ENCODE measurements at regions not wholly inside any gene's neighbourhood (a gene's known extent, or its start where the extent isn't known, plus 50 kb on each side); places are given as distances from the start of the nearest gene placed in this dataset.

- no peak for DNase-seq
- H3K27ac ChIP-seq (ENCODE audit: insufficient read depth, low read length, poor library complexity, severe bottlenecking) = no peak overlapping the region
- no peaks in the 10 kb centered on the region for H3K27me3 ChIP-seq (replicated peaks; ENCODE audit: control insufficient read depth, insufficient read depth, low read length, poor library complexity, severe bottlenecking)
- no peaks in the 10 kb centered on the region for H3K9me3 ChIP-seq (ENCODE audit: control insufficient read depth, low read length)
- no peak overlapping the region for H3K4me3 ChIP-seq (ENCODE audit: insufficient read depth, low read depth, low read length, poor library complexity, severe bottlenecking)
- no peaks in the 10 kb centered on the region for H3K4me1 ChIP-seq (ENCODE audit: control insufficient read depth, insufficient read depth, low read length, poor library complexity, severe bottlenecking)
- no peaks in the 10 kb centered on the region for H3K36me3 ChIP-seq (ENCODE audit: control insufficient read depth, insufficient read depth, low read length)
Measured at GRCh38 chr10:90987383-90987782, 66.5 kb upstream of the ANKRD1 start.

GRCh38 chr10:90988024-90988423, 67.1 kb upstream of the ANKRD1 start:
- no peak overlapping the region for H3K27ac ChIP-seq (ENCODE audit: insufficient read depth, low read length, poor library complexity, severe bottlenecking)
- no peaks in the 10 kb centered on the region for H3K9me3 ChIP-seq (ENCODE audit: control insufficient read depth, low read length)
- no peaks in the 10 kb centered on the region for H3K27me3 ChIP-seq (replicated peaks; ENCODE audit: control insufficient read depth, insufficient read depth, low read length, poor library complexity, severe bottlenecking)
- DNase-seq = no peak
- no peaks in the 10 kb centered on the region for H3K36me3 ChIP-seq (ENCODE audit: control insufficient read depth, insufficient read depth, low read length)
- H3K4me1 ChIP-seq (ENCODE audit: control insufficient read depth, insufficient read depth, low read length, poor library complexity, severe bottlenecking) = no peaks in the 10 kb centered on the region
- H3K4me3 ChIP-seq (ENCODE audit: insufficient read depth, low read depth, low read length, poor library complexity, severe bottlenecking) = no peak overlapping the region

- Histone ChIP-seq H3K4me3 (ENCODE audit: insufficient read depth, low read depth, low read length, poor library complexity, severe bottlenecking) (no peak overlapping the region), H3K36me3 (ENCODE audit: control insufficient read depth, insufficient read depth, low read length) (no peaks in the 10 kb centered on the region), H3K27me3 (replicated peaks; ENCODE audit: control insufficient read depth, insufficient read depth, low read length, poor library complexity, severe bottlenecking) (no peaks in the 10 kb centered on the region), H3K27ac (ENCODE audit: insufficient read depth, low read length, poor library complexity, severe bottlenecking) (no peak overlapping the region), H3K4me1 (ENCODE audit: control insufficient read depth, insufficient read depth, low read length, poor library complexity, severe bottlenecking) (no peaks in the 10 kb centered on the region), H3K9me3 (ENCODE audit: control insufficient read depth, low read length) (no peaks in the 10 kb centered on the region)
- DNase-seq = no peak
Measured at GRCh38 chr10:90988802-90989201, 67.9 kb upstream of the ANKRD1 start.

GRCh38 chr10:90989378-90989777, 68.5 kb upstream of the ANKRD1 start:
- no peaks in the 10 kb centered on the region for H3K4me1 ChIP-seq (ENCODE audit: control insufficient read depth, insufficient read depth, low read length, poor library complexity, severe bottlenecking)

GRCh38 chr10:90992462-90992861, 71.6 kb upstream of the ANKRD1 start:
- no peaks in the 10 kb centered on the region for H3K4me1 ChIP-seq (ENCODE audit: control insufficient read depth, insufficient read depth, low read length, poor library complexity, severe bottlenecking)
- no peaks in the 10 kb centered on the region for H3K9me3 ChIP-seq (ENCODE audit: control insufficient read depth, low read length)
- DNase-seq = no peak

More at GRCh38 chr10:90989378-90989777, 68.5 kb upstream of the ANKRD1 start:
- Histone ChIP-seq H3K4me3 (ENCODE audit: insufficient read depth, low read depth, low read length, poor library complexity, severe bottlenecking) (no peak overlapping the region), H3K27ac (ENCODE audit: insufficient read depth, low read length, poor library complexity, severe bottlenecking) (no peak overlapping the region), H3K36me3 (ENCODE audit: control insufficient read depth, insufficient read depth, low read length) (no peaks in the 10 kb centered on the region), H3K9me3 (ENCODE audit: control insufficient read depth, low read length) (no peaks in the 10 kb centered on the region), H3K27me3 (replicated peaks; ENCODE audit: control insufficient read depth, insufficient read depth, low read length, poor library complexity, severe bottlenecking) (no peaks in the 10 kb centered on the region)
- no peak for DNase-seq

GRCh38 chr10:90993340-90993739, 72.5 kb upstream of the ANKRD1 start:
- Histone ChIP-seq H3K9me3 (ENCODE audit: control insufficient read depth, low read length) (no peaks in the 10 kb centered on the region), H3K27ac (ENCODE audit: insufficient read depth, low read length, poor library complexity, severe bottlenecking) (no peak overlapping the region), H3K36me3 (ENCODE audit: control insufficient read depth, insufficient read depth, low read length) (no peaks in the 10 kb centered on the region), H3K27me3 (replicated peaks; ENCODE audit: control insufficient read depth, insufficient read depth, low read length, poor library complexity, severe bottlenecking) (no peaks in the 10 kb centered on the region), H3K4me1 (ENCODE audit: control insufficient read depth, insufficient read depth, low read length, poor library complexity, severe bottlenecking) (no peaks in the 10 kb centered on the region), H3K4me3 (ENCODE audit: insufficient read depth, low read depth, low read length, poor library complexity, severe bottlenecking) (no peak overlapping the region)
- no peak for DNase-seq

More at GRCh38 chr10:90992462-90992861, 71.6 kb upstream of the ANKRD1 start:
- Histone ChIP-seq H3K27ac (ENCODE audit: insufficient read depth, low read length, poor library complexity, severe bottlenecking) (no peak overlapping the region), H3K27me3 (replicated peaks; ENCODE audit: control insufficient read depth, insufficient read depth, low read length, poor library complexity, severe bottlenecking) (no peaks in the 10 kb centered on the region), H3K36me3 (ENCODE audit: control insufficient read depth, insufficient read depth, low read length) (no peaks in the 10 kb centered on the region), H3K4me3 (ENCODE audit: insufficient read depth, low read depth, low read length, poor library complexity, severe bottlenecking) (no peak overlapping the region)

- H3K27ac ChIP-seq (ENCODE audit: insufficient read depth, low read length, poor library complexity, severe bottlenecking) = no peak overlapping the region
- H3K9me3 ChIP-seq (ENCODE audit: control insufficient read depth, low read length) = no peaks in the 10 kb centered on the region
- H3K4me3 ChIP-seq (ENCODE audit: insufficient read depth, low read depth, low read length, poor library complexity, severe bottlenecking) = no peak overlapping the region
- H3K27me3 ChIP-seq (replicated peaks; ENCODE audit: control insufficient read depth, insufficient read depth, low read length, poor library complexity, severe bottlenecking) = peaks cover 4% of the 10 kb centered on the region
- DNase-seq = no peak
- no peaks in the 10 kb centered on the region for H3K36me3 ChIP-seq (ENCODE audit: control insufficient read depth, insufficient read depth, low read length)
- H3K4me1 ChIP-seq (ENCODE audit: control insufficient read depth, insufficient read depth, low read length, poor library complexity, severe bottlenecking) = no peaks in the 10 kb centered on the region
Measured at GRCh38 chr10:90997670-90998069, 76.8 kb upstream of the ANKRD1 start.

GRCh38 chr10:90998733-90999511, 78.0 kb upstream of the ANKRD1 start:
- Histone ChIP-seq H3K27me3 (replicated peaks; ENCODE audit: control insufficient read depth, insufficient read depth, low read length, poor library complexity, severe bottlenecking) (peaks cover 4% of the 10 kb centered on the region), H3K4me3 (ENCODE audit: insufficient read depth, low read depth, low read length, poor library complexity, severe bottlenecking) (no peak overlapping the region), H3K9me3 (ENCODE audit: control insufficient read depth, low read length) (no peaks in the 10 kb centered on the region), H3K4me1 (ENCODE audit: control insufficient read depth, insufficient read depth, low read length, poor library complexity, severe bottlenecking) (no peaks in the 10 kb centered on the region), H3K36me3 (ENCODE audit: control insufficient read depth, insufficient read depth, low read length) (no peaks in the 10 kb centered on the region), H3K27ac (ENCODE audit: insufficient read depth, low read length, poor library complexity, severe bottlenecking) (no peak overlapping the region)
- DNase-seq = no peak

GRCh38 chr10:90999512-91000172, 78.8 kb upstream of the ANKRD1 start:
- Histone ChIP-seq H3K9me3 (ENCODE audit: control insufficient read depth, low read length) (no peaks in the 10 kb centered on the region), H3K36me3 (ENCODE audit: control insufficient read depth, insufficient read depth, low read length) (no peaks in the 10 kb centered on the region), H3K4me3 (ENCODE audit: insufficient read depth, low read depth, low read length, poor library complexity, severe bottlenecking) (no peak overlapping the region), H3K4me1 (ENCODE audit: control insufficient read depth, insufficient read depth, low read length, poor library complexity, severe bottlenecking) (no peaks in the 10 kb centered on the region), H3K27me3 (replicated peaks; ENCODE audit: control insufficient read depth, insufficient read depth, low read length, poor library complexity, severe bottlenecking) (peaks cover 4% of the 10 kb centered on the region), H3K27ac (ENCODE audit: insufficient read depth, low read length, poor library complexity, severe bottlenecking) (no peak overlapping the region)
- no peak for DNase-seq

- no peaks in the 10 kb centered on the region for H3K9me3 ChIP-seq (ENCODE audit: control insufficient read depth, low read length)
- H3K36me3 ChIP-seq (ENCODE audit: control insufficient read depth, insufficient read depth, low read length) = no peaks in the 10 kb centered on the region
- no peaks in the 10 kb centered on the region for H3K4me1 ChIP-seq (ENCODE audit: control insufficient read depth, insufficient read depth, low read length, poor library complexity, severe bottlenecking)
- peaks cover 4% of the 10 kb centered on the region for H3K27me3 ChIP-seq (replicated peaks; ENCODE audit: control insufficient read depth, insufficient read depth, low read length, poor library complexity, severe bottlenecking)
- no peak overlapping the region for H3K27ac ChIP-seq (ENCODE audit: insufficient read depth, low read length, poor library complexity, severe bottlenecking)
- H3K4me3 ChIP-seq (ENCODE audit: insufficient read depth, low read depth, low read length, poor library complexity, severe bottlenecking) = no peak overlapping the region
- DNase-seq = no peak
Measured at GRCh38 chr10:91000470-91000869, 79.6 kb upstream of the ANKRD1 start.
